SK-N-SH (cell line): ENCODE measurements at regions not wholly inside any gene's neighbourhood (a gene's known extent, or its start where the extent isn't known, plus 50 kb on each side); places are given as distances from the start of the nearest gene placed in this dataset.

Experiments used
- CTCF ChIA-PET: fragments of 300-600, 350-600 bp; formaldehyde crosslinking; extraction: SDS; loops from one replicate; lab custom pipeline; 2021; lab: Yijun Ruan, JAX
- POLR2A ChIA-PET: fragments of 350-600 bp; sonication (Branson Sonifier 250); formaldehyde crosslinking; extraction: SDS; loops from one replicate; lab custom pipeline; 2020; ENCODE audit warnings: antibody characterized with exemption, inconsistent platforms; lab: Yijun Ruan, JAX
- DNase-seq: peaks from one replicate; pipeline ENCODE4 v3.0.0; 2012
- H2AFZ ChIP-seq: fragments of 200-600 bp; sonication (generic); 2 replicates; pipeline ENCODE4 v1.8.1; 2016; ENCODE audit warnings: antibody characterized with exemption, mild to moderate bottlenecking, low read depth
- H3F3A ChIP-seq: fragments of 200-600 bp; sonication (generic); replicated peaks from 2 replicates; pipeline ENCODE3; 2016; ENCODE audit warnings: antibody characterized with exemption, mild to moderate bottlenecking; ENCODE audit not compliant: insufficient read depth
- H3K27ac ChIP-seq, 2 experiments: fragments of 200-500 bp in 1 of 2; fragments of 200-600 bp in 1 of 2; sonication (Bioruptor generic) in 1 of 2; sonication (generic), shearing (Covaris generic) in 1 of 2; 2 replicates each; pipeline versions ENCODE4 v1.5.1 to v1.6.1; 2014 to 2016; ENCODE audit warnings: low read depth in 2 of 2, inconsistent platforms in 1 of 2, low read length in 1 of 2, mild to moderate bottlenecking in 1 of 2, mixed read lengths in 1 of 2
- H3K27me3 ChIP-seq: fragments of 200-600 bp; sonication (generic), shearing (Covaris generic); 2 replicates; pipeline ENCODE4 v1.6.1; 2016; ENCODE audit warnings: mixed run types; ENCODE audit not compliant: insufficient read depth
- H3K36me3 ChIP-seq, 2 experiments: fragments of 200-500 bp in 1 of 2; fragments of 200-600 bp in 1 of 2; sonication (Bioruptor generic) in 1 of 2; sonication (generic) in 1 of 2; replicated peaks in 1 of 2; 2 replicates each; pipeline versions ENCODE3 to v1.5.1; 2014 to 2016; ENCODE audit warnings: low read length in 1 of 2, mild to moderate bottlenecking in 1 of 2; ENCODE audit not compliant: insufficient read depth in 2 of 2, control insufficient read depth in 1 of 2
- H3K4me1 ChIP-seq, 2 experiments: fragments of 200-500 bp in 1 of 2; fragments of 200-600 bp in 1 of 2; sonication (Bioruptor generic) in 1 of 2; sonication (generic), shearing (Covaris generic) in 1 of 2; 2 replicates each; pipeline versions ENCODE4 v1.5.1 to v1.6.1; 2014 to 2016; ENCODE audit warnings: low read depth in 1 of 2, low read length in 1 of 2, mixed run types in 1 of 2; ENCODE audit not compliant: insufficient read depth in 2 of 2, control insufficient read depth in 1 of 2
- H3K4me2 ChIP-seq: fragments of 200-600 bp; sonication (generic), shearing (Covaris generic); 2 replicates; pipeline ENCODE4 v1.6.1; 2017; ENCODE audit warnings: mixed run types
- H3K4me3 ChIP-seq, 2 experiments: fragments of 200-500 bp in 1 of 2; fragments of 200-600 bp in 1 of 2; sonication (Bioruptor generic) in 1 of 2; sonication (generic), shearing (Covaris generic) in 1 of 2; 2 replicates each; pipeline versions ENCODE4 v1.5.1 to v1.8.1; 2014 to 2016; ENCODE audit warnings: low read depth in 2 of 2, inconsistent platforms in 1 of 2, low read length in 1 of 2, mild to moderate bottlenecking in 1 of 2, mixed read lengths in 1 of 2, moderate library complexity in 1 of 2
- H3K79me2 ChIP-seq: fragments of 200-600 bp; sonication (generic); 2 replicates; pipeline ENCODE4 v1.8.1; 2017; ENCODE audit warnings: mild to moderate bottlenecking; ENCODE audit not compliant: insufficient read depth
- H3K9ac ChIP-seq: fragments of 200-600 bp; sonication (generic); 2 replicates; pipeline ENCODE4 v1.6.1; 2017; ENCODE audit warnings: mixed run types
- H3K9me2 ChIP-seq: fragments of 200-600 bp; sonication (generic); 2 replicates; pipeline ENCODE4 v1.6.1; 2017; ENCODE audit warnings: mixed run types
- H3K9me3 ChIP-seq: fragments of 200-600 bp; sonication (generic); 2 replicates; pipeline ENCODE4 v1.6.1; 2017; ENCODE audit warnings: mixed run types, mild to moderate bottlenecking, moderate library complexity
- H4K20me1 ChIP-seq: fragments of 200-600 bp; sonication (generic); 2 replicates; pipeline ENCODE4 v1.6.1; 2017; ENCODE audit warnings: mild to moderate bottlenecking, mixed run types; ENCODE audit not compliant: insufficient read depth
- FOXJ3 ChIP-seq: sonication (generic); formaldehyde crosslinking; IDR thresholded peaks from 2 replicates; pipeline ENCODE4 v1.5.1; 2020; ENCODE audit warnings: mild to moderate bottlenecking, missing genetic modification reagents
- GABPA ChIP-seq: IDR thresholded peaks from 2 replicates; pipeline ENCODE4 v1.4.0; 2012; ENCODE audit warnings: low read depth, mild to moderate bottlenecking
- GATA2 ChIP-seq: sonication (generic); formaldehyde crosslinking; IDR thresholded peaks from 2 replicates; pipeline ENCODE4 v1.5.0; 2020; ENCODE audit warnings: mild to moderate bottlenecking, missing genetic modification reagents
- JUND ChIP-seq: IDR thresholded peaks from 2 replicates; pipeline ENCODE4 v1.4.0; 2012
- MEF2A ChIP-seq: IDR thresholded peaks from 2 replicates; pipeline ENCODE4 v1.4.0; 2012; ENCODE audit warnings: low read depth, borderline replicate concordance
- MXI1 ChIP-seq: IDR thresholded peaks from 2 replicates; pipeline ENCODE4 v1.6.1; 2012; ENCODE audit warnings: mild to moderate bottlenecking, low read depth, low read length, improper control_type of control experiment
- NFIC ChIP-seq: IDR thresholded peaks from 2 replicates; pipeline ENCODE4 v1.4.0; 2012; ENCODE audit warnings: borderline replicate concordance
- NRF1 ChIP-seq: IDR thresholded peaks from 2 replicates; pipeline ENCODE4 v1.6.1; 2012; ENCODE audit warnings: low read depth, mild to moderate bottlenecking, low read length
- POLR2AphosphoS5 ChIP-seq: IDR thresholded peaks from 2 replicates; pipeline ENCODE4 v1.6.1; 2012; ENCODE audit warnings: low read depth, low read length
- RCOR1 ChIP-seq: fragments of 150-350 bp; IDR thresholded peaks from 2 replicates; pipeline ENCODE4 v1.6.1; 2017; ENCODE audit warnings: antibody characterized with exemption, low read length
- REST ChIP-seq: IDR thresholded peaks from 2 replicates; pipeline ENCODE4 v1.6.1; 2012; ENCODE audit warnings: mild to moderate bottlenecking, low read depth, low read length, moderate library complexity
- RFX5 ChIP-seq: IDR thresholded peaks from 2 replicates; pipeline ENCODE4 v1.6.1; 2012; ENCODE audit warnings: mild to moderate bottlenecking, improper control_type of control experiment, low read length
- SMC3 ChIP-seq: IDR thresholded peaks from 2 replicates; pipeline ENCODE4 v1.6.1; 2012; ENCODE audit warnings: low read depth, low read length, improper control_type of control experiment
- TCF12 ChIP-seq: IDR thresholded peaks from 2 replicates; pipeline ENCODE4 v1.4.0; 2012
- TEAD4 ChIP-seq: IDR thresholded peaks from 2 replicates; pipeline ENCODE4 v1.4.0; 2012; ENCODE audit warnings: mild to moderate bottlenecking, borderline replicate concordance; ENCODE audit not compliant: insufficient read depth
- USF2 ChIP-seq: fragments of 150-350 bp; IDR thresholded peaks from 2 replicates; pipeline ENCODE4 v1.6.1; 2017; ENCODE audit warnings: antibody characterized with exemption, low read length, low read depth, borderline replicate concordance
- YY1 ChIP-seq: IDR thresholded peaks from 2 replicates; pipeline ENCODE4 v1.4.0; 2012; ENCODE audit warnings: low read depth, mild to moderate bottlenecking
- WGBS: methylation state at CpG from one replicate; pipeline ENCODE4 v1.1.6; 2017; ENCODE audit warnings: low lambda C conversion rate; 5-methylcytosine and 5-hydroxymethylcytosine counted together
- TF ChIP-seq, protein P1 (sequence below): IDR thresholded peaks from 2 replicates; pipeline ENCODE4 v1.4.0; 2012; ENCODE audit warnings: low read depth, borderline replicate concordance
- TF ChIP-seq, protein P2 (sequence below): IDR thresholded peaks from 2 replicates; pipeline ENCODE4; 2012
- TF ChIP-seq, protein P3 (sequence below): IDR thresholded peaks from 2 replicates; pipeline ENCODE4 v1.4.0; 2012; ENCODE audit warnings: low read depth, borderline replicate concordance

DNA sequence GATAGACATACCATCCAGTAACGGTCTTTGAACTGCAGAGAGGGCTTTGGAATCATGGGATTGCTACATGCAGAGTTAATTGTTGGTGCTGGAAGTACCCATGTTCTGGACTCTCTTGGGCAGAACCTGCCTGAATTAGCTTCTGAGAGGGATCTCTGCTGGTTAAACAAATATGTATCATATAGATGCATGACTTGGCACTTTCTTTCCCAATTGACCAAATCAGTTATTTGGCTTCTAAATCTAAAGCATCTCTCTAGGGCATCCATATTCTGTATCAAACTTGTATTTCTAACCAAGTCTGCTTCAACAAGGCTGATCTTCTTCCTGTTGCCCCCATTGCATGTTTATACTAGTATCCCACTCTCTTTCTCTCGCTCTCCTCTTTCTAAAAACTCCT lies 336.7 kb upstream of the CELF4 start:
- no peak for DNase-seq
- Histone ChIP-seq H3K36me3 (no peaks in the 10 kb centered on the region), H3K4me1 (no peaks in the 10 kb centered on the region), H3K79me2 (no peaks in the 10 kb centered on the region), H3K9ac (no peak overlapping the region), H3K4me2 (no peak overlapping the region), H3K9me2 (no peaks in the 10 kb centered on the region), H2AFZ (no peak overlapping the region), H3K27me3 (no peaks in the 10 kb centered on the region), H3K4me3 (no peak overlapping the region), H3K9me3 (no peaks in the 10 kb centered on the region), H4K20me1 (no peaks in the 10 kb centered on the region), H3F3A (no peaks in the 10 kb centered on the region), H3K27ac (no peak overlapping the region)
- WGBS = 9% methylated on average over 2 of the region's 2 CpGs
- no peak for TF ChIP-seq GATA2 (CRISPR knock-in tag)
- TF ChIP-seq TEAD4 = no peak
- TF ChIP-seq, protein P1, sequence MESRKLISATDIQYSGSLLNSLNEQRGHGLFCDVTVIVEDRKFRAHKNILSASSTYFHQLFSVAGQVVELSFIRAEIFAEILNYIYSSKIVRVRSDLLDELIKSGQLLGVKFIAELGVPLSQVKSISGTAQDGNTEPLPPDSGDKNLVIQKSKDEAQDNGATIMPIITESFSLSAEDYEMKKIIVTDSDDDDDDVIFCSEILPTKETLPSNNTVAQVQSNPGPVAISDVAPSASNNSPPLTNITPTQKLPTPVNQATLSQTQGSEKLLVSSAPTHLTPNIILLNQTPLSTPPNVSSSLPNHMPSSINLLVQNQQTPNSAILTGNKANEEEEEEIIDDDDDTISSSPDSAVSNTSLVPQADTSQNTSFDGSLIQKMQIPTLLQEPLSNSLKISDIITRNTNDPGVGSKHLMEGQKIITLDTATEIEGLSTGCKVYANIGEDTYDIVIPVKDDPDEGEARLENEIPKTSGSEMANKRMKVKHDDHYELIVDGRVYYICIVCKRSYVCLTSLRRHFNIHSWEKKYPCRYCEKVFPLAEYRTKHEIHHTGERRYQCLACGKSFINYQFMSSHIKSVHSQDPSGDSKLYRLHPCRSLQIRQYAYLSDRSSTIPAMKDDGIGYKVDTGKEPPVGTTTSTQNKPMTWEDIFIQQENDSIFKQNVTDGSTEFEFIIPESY = no peak
- TF ChIP-seq, protein P2, sequence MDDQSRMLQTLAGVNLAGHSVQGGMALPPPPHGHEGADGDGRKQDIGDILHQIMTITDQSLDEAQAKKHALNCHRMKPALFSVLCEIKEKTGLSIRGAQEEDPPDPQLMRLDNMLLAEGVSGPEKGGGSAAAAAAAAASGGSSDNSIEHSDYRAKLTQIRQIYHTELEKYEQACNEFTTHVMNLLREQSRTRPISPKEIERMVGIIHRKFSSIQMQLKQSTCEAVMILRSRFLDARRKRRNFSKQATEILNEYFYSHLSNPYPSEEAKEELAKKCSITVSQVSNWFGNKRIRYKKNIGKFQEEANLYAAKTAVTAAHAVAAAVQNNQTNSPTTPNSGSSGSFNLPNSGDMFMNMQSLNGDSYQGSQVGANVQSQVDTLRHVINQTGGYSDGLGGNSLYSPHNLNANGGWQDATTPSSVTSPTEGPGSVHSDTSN = no peak
- no peak for TF ChIP-seq FOXJ3 (CRISPR knock-in tag)
- no peak for TF ChIP-seq NFIC
- POLR2A ChIA-PET = no interaction called here
- CTCF ChIA-PET = interaction anchor here (1.4 to 1.8 kb wide), 2 partner anchors 123 to 124 kb away, joined by 4 to 6 read pairs; no protein-coding TSS in a partner anchor

DNA sequence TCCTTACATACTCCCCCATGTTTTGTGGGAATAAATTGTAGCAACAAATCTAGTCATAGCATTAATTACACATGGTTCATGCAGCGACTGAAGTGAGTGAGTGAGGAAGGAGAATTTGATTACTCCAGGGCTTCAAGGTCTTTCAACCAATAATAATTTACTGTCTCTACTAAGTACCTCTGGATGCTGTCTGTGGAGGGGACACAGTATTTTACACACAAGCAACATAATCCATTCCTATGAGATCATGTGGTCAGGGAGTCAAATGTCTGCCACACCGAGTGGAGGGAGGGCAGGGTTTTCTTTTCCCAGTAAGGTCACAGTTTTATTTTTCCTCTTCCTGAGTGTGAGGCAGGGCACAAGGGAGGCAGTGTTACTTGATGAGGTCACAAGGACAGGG lies 334.7 kb upstream of the CELF4 start:
- WGBS = 15% methylated on average over 2 of the region's 2 CpGs
- POLR2A ChIA-PET = no interaction called here
- no peaks in the 10 kb centered on the region for H3K27me3 ChIP-seq
- H3F3A ChIP-seq = no peaks in the 10 kb centered on the region
- no peaks in the 10 kb centered on the region for H3K9me3 ChIP-seq
- no peak for DNase-seq
- no peak overlapping the region for H3K9ac ChIP-seq
- no peaks in the 10 kb centered on the region for H3K9me2 ChIP-seq
- CTCF ChIA-PET = no interaction called here
- H3K4me1 ChIP-seq = no peaks in the 10 kb centered on the region
- H3K4me2 ChIP-seq = no peak overlapping the region
- no peak overlapping the region for H3K4me3 ChIP-seq
- no peaks in the 10 kb centered on the region for H3K79me2 ChIP-seq
- H3K27ac ChIP-seq = no peak overlapping the region
- no peaks in the 10 kb centered on the region for H3K36me3 ChIP-seq
- H4K20me1 ChIP-seq = no peaks in the 10 kb centered on the region
- H2AFZ ChIP-seq = no peak overlapping the region
- TF ChIP-seq NRF1 (no peak), SMC3 (no peak), JUND (no peak), YY1 (no peak), REST (no peak), MXI1 (no peak), MEF2A (no peak), TEAD4 (no peak), POLR2AphosphoS5 (no peak), RFX5 (no peak), TCF12 (no peak), NFIC (no peak), GABPA (no peak), RCOR1 (no peak), USF2 (no peak)
- TF ChIP-seq, protein P3, sequence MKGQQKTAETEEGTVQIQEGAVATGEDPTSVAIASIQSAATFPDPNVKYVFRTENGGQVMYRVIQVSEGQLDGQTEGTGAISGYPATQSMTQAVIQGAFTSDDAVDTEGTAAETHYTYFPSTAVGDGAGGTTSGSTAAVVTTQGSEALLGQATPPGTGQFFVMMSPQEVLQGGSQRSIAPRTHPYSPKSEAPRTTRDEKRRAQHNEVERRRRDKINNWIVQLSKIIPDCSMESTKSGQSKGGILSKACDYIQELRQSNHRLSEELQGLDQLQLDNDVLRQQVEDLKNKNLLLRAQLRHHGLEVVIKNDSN = no peak
